GM21515 (cell line): ENCODE measurements at regions not wholly inside any gene's neighbourhood (a gene's known extent, or its start where the extent isn't known, plus 50 kb on each side); places are given as distances from the start of the nearest gene placed in this dataset.

Experiments used
- ATAC-seq: cut with Tn5 transposase; IDR thresholded peaks from one replicate; pipeline ENCODE4 v1.9.1; 2021; ENCODE audit not compliant: unreplicated experiment

- no peak for ATAC-seq
These were observed 133.4 kb downstream of the ATG4C start for GRCh38 chr1:62917314-62917713.

- no peak for ATAC-seq
These were observed 133.9 kb downstream of the ATG4C start for GRCh38 chr1:62917805-62918204.

- no peak for ATAC-seq
These were observed 134.8 kb downstream of the ATG4C start for GRCh38 chr1:62918700-62919099.

GRCh38 chr1:62922006-62922405 is 138.1 kb downstream of the ATG4C start:
- no peak for ATAC-seq

GRCh38 chr1:62924983-62925790 is 141.3 kb downstream of the ATG4C start:
- ATAC-seq = no peak

- no peak for ATAC-seq
These were observed 142.8 kb downstream of the ATG4C start for GRCh38 chr1:62926681-62927252.

GRCh38 chr1:62928885-62929284 is 145.0 kb downstream of the ATG4C start:
- ATAC-seq = no peak

- ATAC-seq = no peak
These were observed 153.8 kb downstream of the ATG4C start for GRCh38 chr1:62937634-62938296.

GRCh38 chr1:62941780-62942179 is 157.8 kb downstream of the ATG4C start:
- ATAC-seq = no peak

- ATAC-seq = no peak
These were observed 162.6 kb downstream of the ATG4C start for GRCh38 chr1:62946511-62946910.

GRCh38 chr1:62951428-62951827 is 167.5 kb downstream of the ATG4C start:
- no peak for ATAC-seq

- ATAC-seq = no peak
These were observed 168.7 kb downstream of the ATG4C start for GRCh38 chr1:62952596-62952995.

- no peak for ATAC-seq
These were observed 169.7 kb downstream of the ATG4C start for GRCh38 chr1:62953633-62954032.

GRCh38 chr1:62954758-62955157 is 170.8 kb downstream of the ATG4C start:
- no peak for ATAC-seq

GRCh38 chr1:62955666-62956065 is 171.7 kb downstream of the ATG4C start:
- no peak for ATAC-seq

- ATAC-seq = no peak
These were observed 178.3 kb downstream of the ATG4C start for GRCh38 chr1:62962014-62962812.

GRCh38 chr1:62962901-62963776 is 179.2 kb downstream of the ATG4C start:
- ATAC-seq = peak; percentile 68

GRCh38 chr1:62964141-62964540 is 180.2 kb downstream of the ATG4C start:
- ATAC-seq = no peak

- ATAC-seq = no peak
These were observed 183.1 kb downstream of the ATG4C start for GRCh38 chr1:62967031-62967430.

- no peak for ATAC-seq
These were observed 193.4 kb downstream of the ATG4C start for GRCh38 chr1:62977366-62977765.
